ENCODE measurements at regions not wholly inside any gene's neighbourhood (a gene's known extent, or its start where the extent isn't known, plus 50 kb on each side); places are given as distances from the start of the nearest gene placed in this dataset.

DNA sequence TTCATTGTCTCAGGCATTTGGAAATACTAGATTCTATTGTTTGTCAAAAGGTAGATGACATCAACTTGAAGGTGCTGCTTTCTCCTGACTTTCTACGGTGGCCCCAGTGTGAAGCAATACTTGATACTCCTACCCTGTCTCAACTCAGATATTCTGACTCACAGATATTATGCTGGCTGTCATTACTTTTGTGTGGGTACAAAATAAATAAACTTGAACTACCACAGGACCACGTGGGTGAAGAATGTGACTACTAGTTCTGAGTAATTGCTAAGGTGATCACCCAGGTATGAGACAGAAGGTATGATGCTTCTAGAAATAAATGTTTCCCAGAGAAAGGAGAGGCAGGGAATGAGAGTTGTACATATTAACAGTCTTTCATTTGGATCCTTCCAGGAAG lies 275.3 kb upstream of the SPOCK3 start:
- DNase-seq = no peak

DNA sequence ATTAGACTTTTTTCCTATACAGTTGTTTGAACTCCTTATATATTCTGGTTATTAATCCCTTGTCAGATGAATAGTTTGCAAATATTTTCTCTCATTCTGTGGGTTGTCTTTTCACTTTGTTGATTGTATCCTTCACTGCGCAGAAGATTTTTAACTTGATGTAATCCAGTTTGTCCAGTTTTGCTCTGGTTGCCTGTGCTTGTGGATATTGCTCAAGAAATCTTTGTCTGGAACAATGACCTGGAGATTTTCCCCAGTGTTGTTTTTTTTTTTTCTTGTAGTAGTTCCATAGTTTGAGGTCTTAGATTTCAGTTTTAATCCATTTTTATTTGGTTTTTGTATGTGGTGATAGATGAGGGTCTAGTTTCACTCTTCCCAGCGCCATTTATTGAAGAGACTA lies 289.8 kb upstream of the SPOCK3 start:
- no peak for DNase-seq

DNA sequence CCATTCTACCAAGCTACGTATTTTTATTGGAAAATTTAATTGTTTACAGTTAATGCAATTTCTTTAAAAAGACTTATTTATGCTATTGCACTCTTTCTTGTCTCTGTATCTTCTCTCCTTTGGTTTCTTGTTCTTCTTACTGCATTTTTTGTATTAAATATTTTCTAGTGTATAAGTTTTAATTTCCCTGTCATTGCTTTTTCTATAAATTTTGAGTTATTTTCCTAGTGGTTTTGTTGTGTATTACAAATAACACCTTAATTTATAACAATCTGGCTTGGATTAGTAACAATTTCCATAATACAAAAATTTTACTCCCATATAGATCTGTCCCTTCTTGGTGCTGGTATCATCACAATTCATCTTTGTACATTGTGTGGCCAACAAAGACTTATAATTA lies 303.5 kb upstream of the SPOCK3 start:
- DNase-seq = no peak

- DNase-seq = no peak
Observed at GRCh38 chr4:167541286-167541685, 307.0 kb upstream of the SPOCK3 start.

DNA sequence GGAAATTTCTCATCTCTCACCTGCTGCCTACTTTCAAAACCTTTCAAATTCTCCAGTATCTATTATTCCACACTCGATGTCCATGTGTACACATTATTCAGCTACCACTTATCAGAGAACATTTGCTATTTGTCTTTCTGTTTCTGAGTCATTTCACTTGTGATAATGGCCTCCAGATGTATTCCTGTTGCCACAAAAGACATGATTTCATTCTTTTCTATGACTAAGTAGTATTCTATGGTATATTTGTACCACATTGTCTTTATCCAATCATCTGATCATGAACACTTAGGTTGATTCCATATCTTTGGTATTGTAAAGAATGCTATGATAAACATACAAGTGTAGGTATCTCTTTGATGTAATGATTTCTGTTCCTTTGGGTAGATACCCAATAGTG lies 310.1 kb upstream of the SPOCK3 start:
- DNase-seq = no peak

DNA sequence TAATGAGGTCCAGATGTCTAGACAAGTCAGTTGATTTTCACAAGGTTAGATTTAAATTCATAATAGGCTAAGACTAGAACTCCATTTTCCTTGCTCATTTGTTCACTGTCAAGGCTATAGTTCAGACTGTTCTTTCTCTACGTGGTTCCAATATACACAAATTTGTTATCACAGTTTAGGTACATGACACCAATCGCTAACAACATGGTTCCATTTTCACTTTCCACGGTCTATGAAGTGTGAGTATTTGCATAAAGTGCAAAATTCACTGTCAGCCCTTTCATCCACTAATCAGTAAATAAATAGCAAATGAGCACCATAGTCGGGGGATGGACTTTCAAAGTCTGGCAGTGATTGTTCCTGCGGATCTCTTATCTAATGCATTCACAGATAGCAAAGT lies 315.7 kb upstream of the SPOCK3 start:
- no peak for DNase-seq

DNA sequence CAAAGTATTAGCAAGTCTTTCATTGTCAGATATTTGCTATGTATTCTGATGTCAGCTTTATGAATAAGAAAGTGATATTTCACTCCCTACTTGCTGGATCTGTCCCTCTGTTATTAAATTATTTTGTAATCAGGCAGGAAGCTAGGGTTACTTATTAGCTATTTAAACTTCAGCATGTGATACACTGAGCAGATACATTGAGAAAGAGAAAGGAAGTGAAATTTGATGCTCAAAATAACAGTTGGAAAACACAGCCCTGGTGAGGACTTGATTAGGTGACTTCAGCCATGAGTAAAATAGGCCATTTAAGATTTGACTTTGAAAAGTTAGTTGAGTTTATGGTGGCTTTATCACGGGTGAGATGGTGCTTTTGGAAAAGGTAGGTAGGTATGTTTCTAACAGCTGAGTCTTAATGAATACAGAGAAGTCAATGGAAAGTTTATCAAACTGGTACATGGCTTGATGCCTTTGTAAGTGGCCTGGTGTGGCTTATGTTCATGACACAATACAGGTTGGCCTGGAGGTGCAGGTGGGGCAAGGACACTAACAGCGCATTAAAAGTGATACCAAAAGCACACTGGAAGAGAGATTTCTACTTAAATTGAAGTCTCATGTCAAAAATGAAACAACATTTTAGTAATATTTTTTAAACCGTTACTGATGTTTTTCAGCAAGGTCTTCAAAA lies 321.2 kb upstream of the SPOCK3 start:
- DNase-seq = no peak

GRCh38 chr4:167578906-167579305 lies 344.6 kb upstream of the SPOCK3 start:
- no peak for DNase-seq

- no peak for DNase-seq
Observed at GRCh38 chr4:167581449-167581965, 347.2 kb upstream of the SPOCK3 start.

DNA sequence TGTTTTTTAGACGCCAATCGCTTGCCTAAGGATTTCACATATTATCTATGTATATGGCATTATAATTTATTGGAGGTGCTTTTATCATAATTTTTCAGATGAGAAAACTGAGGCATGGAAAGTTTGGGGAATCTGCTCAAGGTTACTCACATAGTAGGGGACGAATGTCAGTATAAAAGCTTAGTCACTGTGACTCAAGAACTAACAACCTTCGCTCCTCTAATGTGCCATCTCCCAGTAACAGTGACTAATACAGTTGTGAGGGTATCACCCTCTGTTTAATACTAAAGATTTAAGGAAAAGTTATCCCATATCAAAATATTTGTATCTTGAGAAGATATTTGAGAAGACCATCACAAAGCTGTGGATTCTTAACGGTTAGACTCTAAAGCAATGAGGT lies 353.1 kb upstream of the SPOCK3 start:
- DNase-seq = no peak

GRCh38 chr4:167595898-167596297 lies 361.6 kb upstream of the SPOCK3 start:
- no peak for DNase-seq

GRCh38 chr4:167602157-167602556 lies 367.9 kb upstream of the SPOCK3 start:
- DNase-seq = no peak

DNA sequence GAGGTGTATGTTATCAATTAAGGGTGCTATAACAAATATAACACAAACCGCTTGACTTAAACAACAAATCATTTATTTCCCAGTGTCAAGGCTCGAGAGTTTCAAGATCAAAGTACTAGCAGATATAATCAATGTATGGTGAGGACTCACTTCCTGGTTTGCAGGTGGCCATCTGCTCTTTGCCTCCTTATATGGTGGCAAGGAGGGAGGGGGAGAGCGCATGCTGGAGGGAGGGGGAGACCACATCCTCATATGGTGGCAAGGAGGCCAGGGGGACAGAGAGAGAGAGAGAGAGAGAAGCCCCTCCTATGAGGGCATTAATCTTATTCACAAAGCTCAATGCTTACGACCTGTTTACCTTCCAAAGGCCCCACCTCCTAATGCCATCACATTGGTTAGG lies 372.3 kb upstream of the SPOCK3 start:
- no peak for DNase-seq

DNA sequence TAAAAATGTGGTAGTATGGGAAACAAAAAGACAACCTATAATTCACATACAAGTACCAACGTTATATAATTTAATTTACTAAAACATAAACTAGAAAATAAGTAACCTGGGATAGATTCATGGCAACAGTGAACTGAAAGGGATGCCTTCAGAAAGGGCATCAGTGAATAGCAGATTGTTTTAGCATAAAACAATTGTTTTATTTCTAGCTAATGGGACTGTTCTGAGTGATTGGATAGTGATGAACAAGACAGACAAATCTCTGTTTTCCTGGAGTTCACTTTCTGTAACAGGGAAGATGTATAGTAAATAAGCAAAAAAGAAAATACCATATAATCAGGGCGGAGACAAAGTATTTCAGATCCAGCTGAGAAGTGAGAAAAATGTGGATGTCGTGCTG lies 379.1 kb upstream of the SPOCK3 start:
- no peak for DNase-seq

- DNase-seq = no peak
Observed at GRCh38 chr4:167614866-167615265, 380.6 kb upstream of the SPOCK3 start.

DNA sequence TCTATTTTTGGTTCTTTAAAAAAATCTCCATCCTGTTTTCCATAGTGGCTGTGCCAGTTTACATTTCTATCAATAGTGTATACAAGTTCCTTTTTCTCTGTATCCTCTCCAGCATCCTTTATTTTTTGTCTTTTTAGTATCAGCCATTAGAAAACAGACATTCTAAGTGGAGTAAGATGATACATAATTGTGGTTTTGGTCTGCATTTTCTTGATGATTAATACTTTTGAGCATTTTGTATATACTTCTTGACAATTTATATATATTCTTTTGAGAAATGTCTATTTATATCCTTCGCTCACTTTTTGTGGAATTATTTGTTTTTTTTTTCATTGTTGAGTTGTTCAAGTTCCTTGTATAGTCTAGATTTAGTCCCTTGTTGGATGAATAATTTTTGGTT lies 382.2 kb upstream of the SPOCK3 start:
- DNase-seq = no peak

DNA sequence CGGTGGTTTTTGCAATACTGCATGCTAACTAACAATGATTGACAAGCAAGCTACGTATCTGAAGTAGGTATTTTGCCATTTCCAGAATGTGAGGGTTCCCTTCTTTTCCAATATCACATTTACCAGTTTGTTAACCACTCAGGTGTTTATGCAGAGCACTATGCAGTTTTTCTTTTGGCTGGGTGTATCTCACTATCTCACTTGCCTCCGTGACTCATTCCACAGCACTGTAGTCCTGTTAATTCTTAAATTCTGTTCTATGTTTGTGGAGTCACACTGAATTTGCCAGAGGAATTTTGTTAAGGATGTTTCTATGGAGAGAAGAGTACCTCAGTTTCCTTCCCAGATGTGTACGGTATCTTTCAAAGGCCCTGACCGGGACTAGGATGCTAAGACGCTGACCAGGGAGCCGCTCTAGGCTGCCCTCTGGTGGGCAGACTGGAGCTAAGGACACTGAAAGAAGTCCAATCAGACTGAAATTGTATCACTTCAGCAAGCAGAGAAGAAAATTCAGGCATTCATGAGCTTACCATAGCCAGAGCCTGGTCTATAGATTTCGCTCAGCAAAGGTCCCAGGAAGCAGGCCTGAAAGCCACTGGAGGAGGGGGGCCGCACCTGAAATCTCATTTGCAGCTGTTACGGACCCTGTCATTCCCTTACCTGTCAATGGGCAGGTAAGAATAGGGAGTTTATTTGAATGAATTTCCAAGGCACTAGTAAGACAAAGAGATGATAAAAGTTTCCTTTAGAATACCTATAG lies 388.4 kb upstream of the SPOCK3 start:
- peak; percentile 43 to 70 (median 52) for DNase-seq

DNA sequence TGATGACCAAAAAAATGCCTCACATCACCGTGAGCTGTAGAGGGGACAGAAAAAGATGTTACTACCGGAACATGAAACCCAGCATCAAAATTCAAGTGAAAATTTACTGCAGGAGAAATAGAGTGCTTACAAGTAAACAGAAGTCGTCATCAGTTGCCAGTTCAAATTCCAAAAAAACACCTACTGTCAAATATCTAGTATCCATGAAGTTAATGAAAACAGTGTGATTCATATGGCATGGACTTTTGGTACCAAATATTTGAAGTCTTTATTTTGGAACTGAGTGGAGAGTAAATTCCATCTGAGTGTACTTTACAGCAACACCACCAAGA lies 388.9 kb upstream of the SPOCK3 start:
- no peak for DNase-seq

DNA sequence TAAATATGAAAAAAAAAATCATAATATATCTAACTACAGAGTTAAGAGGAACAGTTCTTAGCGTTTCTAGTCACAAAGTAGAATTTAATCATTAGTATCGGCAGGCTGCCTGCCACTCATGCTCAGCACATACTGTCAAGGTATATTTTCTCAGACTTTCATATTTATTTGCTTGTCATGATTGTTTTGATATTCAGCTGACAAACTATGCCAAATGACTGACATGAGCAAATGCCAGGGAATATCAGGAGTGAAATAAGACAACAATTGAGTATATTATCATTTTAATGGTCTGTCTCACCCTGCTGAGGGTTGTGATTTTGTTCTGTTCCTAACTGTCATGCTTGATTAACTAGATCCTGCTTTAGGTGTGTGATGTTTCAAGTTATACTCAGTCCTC lies 395.0 kb upstream of the SPOCK3 start:
- no peak for DNase-seq

DNA sequence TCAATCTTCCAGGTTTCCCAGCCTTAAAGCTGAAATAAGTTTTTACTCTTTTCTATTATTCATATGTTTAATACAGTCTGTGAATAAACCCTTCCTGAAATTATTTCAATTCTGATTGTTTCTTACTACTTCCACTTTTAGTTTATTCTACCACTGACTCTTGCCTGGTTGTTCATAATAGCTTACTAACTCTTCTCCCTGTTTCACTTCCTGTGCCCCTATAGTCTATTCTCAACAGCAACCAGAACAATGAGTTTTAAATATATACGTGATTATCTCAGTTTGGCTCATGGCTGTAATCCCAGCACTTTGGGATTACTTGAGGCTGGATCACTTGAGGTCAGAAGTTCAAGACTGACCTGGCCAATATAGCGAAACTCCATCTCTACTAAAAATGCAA lies 408.0 kb upstream of the SPOCK3 start:
- no peak for DNase-seq

DNA sequence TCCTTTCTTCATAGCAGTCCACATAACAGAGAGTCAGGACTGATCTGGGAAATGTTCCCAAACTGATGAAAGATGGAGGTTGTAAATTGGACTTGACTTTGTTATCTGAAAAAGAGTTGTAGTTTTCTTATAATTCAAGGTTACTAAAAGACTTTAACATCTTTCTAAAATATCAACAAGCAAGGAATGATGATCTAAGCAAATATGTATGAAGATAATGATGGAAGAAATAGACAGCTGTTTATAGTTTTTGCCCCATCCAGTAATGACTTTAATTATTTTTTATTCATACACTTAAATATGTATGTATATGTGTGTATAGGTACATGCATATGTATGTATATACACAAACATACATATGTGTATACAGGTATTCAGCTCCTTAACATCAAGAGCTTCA lies 411.1 kb upstream of the SPOCK3 start:
- DNase-seq = no peak

GRCh38 chr4:167652267-167652666 lies 418.0 kb upstream of the SPOCK3 start:
- no peak for DNase-seq

- no peak for DNase-seq
Observed at GRCh38 chr4:167688660-167689142, 403.6 kb upstream of the ANXA10 start.

DNA sequence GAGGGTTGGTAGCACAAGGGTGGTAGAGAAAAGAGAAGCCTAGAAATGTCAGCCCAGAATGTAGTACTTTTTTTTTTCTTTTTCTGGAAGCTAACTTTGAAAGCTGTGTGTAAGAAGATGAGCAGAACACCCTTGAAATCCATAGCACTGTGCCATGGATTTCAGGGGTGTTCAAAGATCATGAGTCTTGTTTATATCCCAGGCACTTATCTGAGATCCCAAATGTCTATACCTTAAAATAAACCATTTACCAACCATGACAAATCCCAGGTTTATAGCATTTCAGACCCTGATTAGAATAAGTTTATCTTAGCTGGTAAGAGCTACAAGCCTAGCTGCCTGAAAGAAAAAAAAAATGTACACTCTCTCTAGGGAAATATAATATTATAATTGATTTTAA lies 389.9 kb upstream of the ANXA10 start:
- DNase-seq = no peak

- DNase-seq = no peak
Observed at GRCh38 chr4:167711517-167711916, 380.8 kb upstream of the ANXA10 start.

Data from suppressor macrophage treated with lipopolysaccharide for 1 hour (primary cell).